ENCODE measurements at regions not wholly inside any gene's neighbourhood (a gene's known extent, or its start where the extent isn't known, plus 50 kb on each side); places are given as distances from the start of the nearest gene placed in this dataset.

DNA sequence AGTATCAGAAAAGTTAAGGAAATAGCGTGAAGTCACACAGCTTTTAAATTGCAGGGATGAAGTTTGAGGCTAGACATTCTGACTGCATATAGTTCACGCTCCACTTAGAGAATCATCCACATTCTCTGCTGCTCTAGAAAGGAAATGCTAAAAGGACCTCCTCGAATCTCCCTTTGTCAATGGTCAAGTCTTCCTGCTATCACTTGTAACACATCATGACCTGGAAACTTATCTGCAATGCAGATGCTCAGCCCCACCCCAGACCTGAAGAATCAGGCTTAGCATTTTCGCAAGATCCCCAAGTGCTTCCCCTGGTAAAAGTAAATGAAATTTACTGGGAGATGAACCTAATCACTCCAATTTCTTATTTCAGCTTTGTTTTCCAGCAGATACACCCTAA, 372.1 kb downstream of the LIG4 start:
- no peak for TF ChIP-seq POLR2A (IDR thresholded peaks at IDR 0.05)
- TF ChIP-seq, protein P1, sequence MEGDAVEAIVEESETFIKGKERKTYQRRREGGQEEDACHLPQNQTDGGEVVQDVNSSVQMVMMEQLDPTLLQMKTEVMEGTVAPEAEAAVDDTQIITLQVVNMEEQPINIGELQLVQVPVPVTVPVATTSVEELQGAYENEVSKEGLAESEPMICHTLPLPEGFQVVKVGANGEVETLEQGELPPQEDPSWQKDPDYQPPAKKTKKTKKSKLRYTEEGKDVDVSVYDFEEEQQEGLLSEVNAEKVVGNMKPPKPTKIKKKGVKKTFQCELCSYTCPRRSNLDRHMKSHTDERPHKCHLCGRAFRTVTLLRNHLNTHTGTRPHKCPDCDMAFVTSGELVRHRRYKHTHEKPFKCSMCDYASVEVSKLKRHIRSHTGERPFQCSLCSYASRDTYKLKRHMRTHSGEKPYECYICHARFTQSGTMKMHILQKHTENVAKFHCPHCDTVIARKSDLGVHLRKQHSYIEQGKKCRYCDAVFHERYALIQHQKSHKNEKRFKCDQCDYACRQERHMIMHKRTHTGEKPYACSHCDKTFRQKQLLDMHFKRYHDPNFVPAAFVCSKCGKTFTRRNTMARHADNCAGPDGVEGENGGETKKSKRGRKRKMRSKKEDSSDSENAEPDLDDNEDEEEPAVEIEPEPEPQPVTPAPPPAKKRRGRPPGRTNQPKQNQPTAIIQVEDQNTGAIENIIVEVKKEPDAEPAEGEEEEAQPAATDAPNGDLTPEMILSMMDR (IDR thresholded peaks at IDR 0.05): no peak
